ENCODE measurements at regions not wholly inside any gene's neighbourhood (a gene's known extent, or its start where the extent isn't known, plus 50 kb on each side); places are given as distances from the start of the nearest gene placed in this dataset.
A peak's percentile ranks its signal among the peaks of the same experiment; 100 is the strongest.

GRCh38 chr2:37866171-37866934 is 58.7 kb upstream of the RMDN2 start:
- no peak for DNase-seq

GRCh38 chr2:37867166-37867565 is 57.9 kb upstream of the RMDN2 start:
- no peak for DNase-seq

- no peak for DNase-seq
Observed at GRCh38 chr2:37868866-37869265, 56.2 kb upstream of the RMDN2 start.

- no peak for DNase-seq
Observed at GRCh38 chr2:37869304-37869703, 55.8 kb upstream of the RMDN2 start.

- DNase-seq, result no peak
Observed at GRCh38 chr2:37869771-37870170, 55.3 kb upstream of the RMDN2 start.

- DNase-seq, result peak; percentile 60
Observed at GRCh38 chr2:37870829-37871228, 54.3 kb upstream of the RMDN2 start.

- peak; percentile 61 for DNase-seq
Observed at GRCh38 chr2:37871456-37872191, 53.5 kb upstream of the RMDN2 start.

GRCh38 chr2:37872192-37872750 is 52.8 kb upstream of the RMDN2 start:
- DNase-seq, result no peak

- DNase-seq, result no peak
Observed at GRCh38 chr2:37873229-37873628, 51.9 kb upstream of the RMDN2 start.

- DNase-seq, result no peak
Observed at GRCh38 chr2:37873749-37874330, 51.2 kb upstream of the RMDN2 start.

GRCh38 chr2:37874470-37874869 is 50.6 kb upstream of the RMDN2 start:
- no peak for DNase-seq

All from skin of body (tissue), 1 donor.